Astrocyte of the hippocampus (primary cell): ENCODE measurements at regions not wholly inside any gene's neighbourhood (a gene's known extent, or its start where the extent isn't known, plus 50 kb on each side); places are given as distances from the start of the nearest gene placed in this dataset.
A peak's percentile ranks its signal among the peaks of the same experiment; 100 is the strongest.
"Not testable (repeated sequence)": the region's sequence is repeated elsewhere in the genome, so short reads cannot be mapped to it uniquely, and the experiment has no call there.

Source experiments
- DNase-seq: peaks from one replicate; pipeline ENCODE4 v3.0.0; 2011; ENCODE audit warnings: low read depth, low spot score

DNA sequence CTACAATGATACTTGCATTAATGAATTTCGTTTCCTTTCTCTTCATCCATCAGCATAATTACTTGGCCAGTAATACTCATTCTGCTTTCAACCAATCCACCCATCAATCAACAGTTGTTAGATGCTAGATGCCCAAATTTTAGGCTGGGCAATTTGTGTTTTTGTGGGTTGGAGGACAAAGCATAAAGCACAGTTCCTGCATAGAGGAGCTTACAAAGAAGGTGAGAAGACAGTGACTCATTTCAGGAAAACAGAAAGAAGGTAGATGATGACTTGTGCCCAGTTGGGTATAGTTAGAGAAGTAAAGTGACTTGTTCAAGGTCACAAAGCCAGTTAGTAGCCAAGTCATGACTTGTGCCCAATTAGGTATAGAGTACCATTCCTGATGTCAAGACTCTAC, 1186.8 kb upstream of the CELF4 start:
- DNase-seq = no peak

DNA sequence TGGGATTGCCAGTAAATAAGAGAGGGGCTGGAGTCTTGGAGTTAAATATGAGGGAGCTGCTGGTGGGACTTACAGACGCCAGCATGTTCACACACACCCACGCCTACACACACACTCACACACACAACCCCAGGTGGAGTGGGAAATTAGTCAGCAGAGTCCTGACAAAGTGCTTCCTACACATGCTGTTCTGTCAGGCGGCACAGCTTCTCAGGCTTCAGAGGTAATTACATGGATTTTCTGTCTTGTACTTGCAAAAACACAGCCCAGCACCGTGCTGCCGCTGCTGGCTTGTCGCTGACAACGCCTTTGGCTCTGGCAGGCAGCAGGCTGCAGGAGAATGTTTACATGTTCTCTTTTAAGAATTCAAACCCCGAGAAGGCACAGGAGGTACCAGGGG, 1186.3 kb upstream of the CELF4 start:
- peak; percentile 51 for DNase-seq

DNA sequence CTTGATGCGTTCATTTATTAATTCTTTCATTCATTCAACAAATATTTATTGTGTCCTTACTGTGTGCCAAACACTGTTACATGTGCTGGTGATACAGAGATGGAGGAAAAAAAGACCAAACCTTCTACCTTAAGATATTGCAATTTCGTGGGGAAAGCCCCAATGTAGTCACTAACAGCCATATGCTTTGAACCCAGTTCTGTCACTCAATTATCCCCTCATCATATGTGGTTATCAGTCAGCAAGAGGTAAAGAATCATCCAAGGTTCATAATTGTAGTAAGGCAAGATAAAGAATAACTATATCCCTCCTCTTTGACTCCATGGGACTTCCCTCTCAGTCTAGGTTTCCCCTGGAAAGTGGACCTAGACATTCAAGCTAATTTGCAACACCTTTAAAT, 1185.6 kb upstream of the CELF4 start:
- DNase-seq = no peak

DNA sequence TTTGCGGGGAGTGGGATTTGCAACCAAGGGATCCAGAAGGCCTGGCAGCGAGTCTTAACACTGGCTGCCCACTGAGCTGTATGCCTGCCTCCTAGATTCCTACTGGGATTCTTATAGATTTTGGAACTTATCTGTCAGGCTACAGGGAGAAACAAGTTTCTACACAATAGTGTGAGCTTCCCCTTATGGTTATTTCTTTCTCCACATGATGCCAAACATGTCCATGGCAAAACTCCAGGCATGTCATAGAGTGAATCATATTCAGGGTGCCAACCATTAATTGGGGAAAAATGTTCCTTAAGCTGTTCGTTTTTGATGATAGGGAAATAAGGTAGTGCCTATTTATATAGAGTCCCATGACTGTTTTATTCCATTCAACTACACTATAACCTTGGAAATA, 1185.2 kb upstream of the CELF4 start:
- no peak for DNase-seq

DNA sequence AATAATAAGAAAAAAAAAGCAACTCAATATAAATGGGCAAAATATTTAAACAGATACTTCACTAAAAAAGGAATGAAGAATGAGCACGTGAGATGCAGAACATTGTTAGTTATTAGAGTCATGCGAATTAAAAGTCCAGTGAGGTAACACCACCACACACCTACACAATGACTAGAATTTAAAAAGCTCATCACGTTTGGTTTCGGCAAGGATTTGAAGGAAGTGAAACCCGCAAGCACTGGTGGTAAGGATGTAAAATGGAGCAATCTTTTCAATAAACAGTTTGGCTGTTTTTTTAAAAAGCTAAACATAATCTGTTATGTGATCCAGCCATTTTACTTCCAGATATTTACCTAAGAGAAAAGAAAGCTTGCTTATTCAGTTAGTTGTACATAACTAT, 1181.6 kb upstream of the CELF4 start:
- no peak for DNase-seq

DNA sequence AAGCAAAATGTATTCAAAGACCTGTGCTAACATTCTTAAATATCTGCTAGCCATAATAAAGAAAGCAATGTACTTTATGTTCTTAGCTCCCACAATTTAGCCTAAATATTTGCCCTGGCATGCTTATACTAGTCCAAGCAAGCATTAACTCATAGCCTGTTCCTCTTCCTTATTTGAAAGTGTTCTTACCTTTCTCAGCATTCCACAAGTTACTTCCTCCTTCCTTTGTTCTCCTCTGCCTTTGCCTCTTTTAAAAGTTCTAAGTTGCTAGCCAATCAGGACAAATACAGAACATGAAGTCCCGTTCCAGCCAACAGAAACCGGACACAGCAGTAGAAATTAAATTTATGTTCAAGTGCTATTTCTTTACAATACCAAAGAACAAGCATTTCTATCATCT, 1154.6 kb upstream of the CELF4 start:
- not testable (repeated sequence) for DNase-seq

DNA sequence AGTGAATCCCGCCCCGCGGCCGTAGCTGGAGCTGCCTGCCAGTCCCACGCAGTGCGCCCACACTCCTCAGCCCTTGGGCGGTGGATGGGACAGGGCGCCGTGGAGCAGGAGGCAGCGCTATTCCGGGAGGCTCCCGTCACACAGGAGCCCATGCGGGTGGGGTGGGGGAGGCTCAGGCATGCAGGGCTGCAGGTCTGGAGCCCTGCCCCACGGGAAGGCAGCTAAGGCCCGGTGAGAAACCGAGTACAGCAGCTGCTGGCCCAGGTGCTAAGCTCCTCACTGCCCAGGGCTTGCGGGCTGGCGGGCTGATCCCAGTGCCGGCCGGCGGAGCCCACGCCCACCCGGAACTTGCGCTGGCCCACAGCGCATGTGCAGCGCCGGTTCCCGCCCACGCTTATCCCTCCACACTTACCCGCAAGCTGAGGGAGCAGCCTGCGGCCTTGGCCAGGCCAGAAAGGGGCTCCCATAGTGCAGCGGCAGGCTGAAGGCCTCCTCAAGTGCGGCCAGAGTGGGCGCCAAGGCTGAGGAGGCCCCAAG, 1152.8 kb upstream of the CELF4 start:
- DNase-seq = no peak

DNA sequence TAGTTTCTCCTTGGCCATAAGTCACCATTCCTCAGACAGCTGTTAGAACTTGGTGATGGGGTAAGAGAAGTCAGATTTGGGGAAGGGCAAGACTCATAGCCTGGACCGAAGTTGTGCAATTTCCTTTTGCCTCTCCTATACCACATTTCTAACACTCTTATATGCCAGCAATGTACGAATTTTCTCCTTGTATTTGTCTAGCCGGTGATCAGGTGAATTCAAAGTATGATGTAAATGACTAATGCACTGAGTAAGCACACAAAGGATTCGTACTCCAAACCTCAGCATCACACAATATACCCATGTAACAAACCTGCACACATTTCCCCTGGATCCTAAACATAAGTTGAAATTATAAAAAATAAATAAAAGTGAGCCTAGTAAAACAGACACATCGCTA, 1143.5 kb upstream of the CELF4 start:
- no peak for DNase-seq

DNA sequence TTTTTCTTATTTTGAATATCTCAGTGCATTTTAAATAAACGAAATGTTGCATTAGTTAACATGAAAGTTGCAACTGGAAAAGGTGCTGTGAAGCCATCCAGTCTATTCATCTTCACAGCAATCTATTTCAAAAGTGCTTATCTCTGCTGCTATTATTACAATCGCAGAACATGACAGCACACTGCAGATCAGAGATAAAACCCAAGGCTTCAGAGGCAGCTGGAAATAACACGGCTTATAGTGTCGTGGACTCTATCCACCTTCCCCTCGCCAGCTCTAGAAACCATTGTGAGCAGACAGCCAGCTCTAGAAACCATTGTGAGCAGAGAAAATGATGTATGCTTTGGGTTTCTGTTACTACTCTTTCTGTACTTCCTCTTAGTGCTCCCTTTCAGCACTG, 1140.8 kb upstream of the CELF4 start:
- DNase-seq = no peak

DNA sequence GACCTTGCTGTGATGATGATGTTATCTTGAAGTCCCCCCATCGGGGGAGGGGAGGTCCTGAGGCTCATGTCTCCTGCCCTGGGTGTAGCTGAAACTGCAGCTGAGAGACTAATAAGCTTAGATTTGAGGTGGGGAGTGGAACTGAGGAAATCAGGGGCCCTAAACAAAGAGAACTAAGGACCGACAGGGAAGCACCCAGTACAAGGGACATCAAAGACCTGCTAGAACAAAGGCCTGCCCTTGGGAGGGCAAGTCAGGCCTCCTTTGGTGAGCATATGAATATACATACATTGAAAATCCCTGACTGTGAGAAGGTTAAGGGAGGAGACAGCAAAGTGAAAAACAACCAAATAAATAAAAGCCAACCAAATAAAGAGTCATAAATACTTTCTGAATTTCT, 1132.5 kb upstream of the CELF4 start:
- no peak for DNase-seq

DNA sequence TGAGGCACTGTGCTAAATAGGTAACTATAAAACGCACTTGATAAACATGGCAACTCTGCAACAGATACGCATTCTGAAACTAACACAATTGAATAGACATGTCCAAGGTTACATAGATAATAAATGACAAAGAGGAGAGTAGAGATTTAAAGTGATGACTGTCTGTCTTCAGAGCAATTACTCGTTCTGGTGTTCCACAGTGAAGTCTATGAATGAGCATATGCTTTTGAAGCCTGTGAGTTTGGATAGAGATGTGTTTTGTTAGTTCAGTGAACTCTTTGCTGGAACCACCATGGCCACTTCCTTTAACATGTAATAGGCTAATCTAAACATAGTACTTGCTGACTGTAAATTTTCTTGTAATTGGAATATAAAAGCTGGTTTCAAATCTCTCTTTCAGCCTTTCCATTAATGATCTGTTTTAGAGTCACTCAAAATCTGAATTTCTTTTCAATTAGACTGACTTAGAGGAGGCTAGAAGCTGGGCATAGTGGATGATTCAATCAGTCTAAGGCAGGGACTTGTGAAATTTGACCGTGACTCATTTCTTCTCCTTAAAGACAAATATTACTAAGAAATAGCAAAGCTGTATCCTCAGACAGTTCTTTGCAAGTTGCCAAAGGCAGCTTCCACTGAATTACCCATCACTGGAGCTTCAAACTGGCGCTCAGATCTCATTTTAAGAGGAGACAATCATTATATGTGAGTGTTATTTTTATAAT, 1130.1 kb upstream of the CELF4 start:
- DNase-seq = peak; percentile 22

DNA sequence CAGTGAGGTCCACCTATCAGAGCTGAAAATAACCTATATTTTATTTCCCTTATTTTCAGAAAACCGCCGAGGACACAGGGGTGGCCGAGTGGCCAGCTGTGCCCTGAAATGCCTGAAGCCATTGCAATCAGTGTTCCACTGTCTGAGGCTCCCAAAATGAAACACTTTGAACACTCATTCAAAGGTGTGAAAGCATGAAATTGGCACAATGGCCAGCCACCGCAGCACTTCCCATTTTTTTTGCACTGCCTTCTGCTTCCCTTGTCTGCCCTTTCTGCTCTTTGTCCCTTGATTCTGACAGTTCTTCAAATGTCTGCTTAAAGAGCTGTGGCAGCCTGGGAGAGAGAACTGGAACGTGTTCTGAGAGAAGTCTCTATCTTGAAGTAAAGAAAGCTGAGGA, 1127.5 kb upstream of the CELF4 start:
- DNase-seq = no peak

DNA sequence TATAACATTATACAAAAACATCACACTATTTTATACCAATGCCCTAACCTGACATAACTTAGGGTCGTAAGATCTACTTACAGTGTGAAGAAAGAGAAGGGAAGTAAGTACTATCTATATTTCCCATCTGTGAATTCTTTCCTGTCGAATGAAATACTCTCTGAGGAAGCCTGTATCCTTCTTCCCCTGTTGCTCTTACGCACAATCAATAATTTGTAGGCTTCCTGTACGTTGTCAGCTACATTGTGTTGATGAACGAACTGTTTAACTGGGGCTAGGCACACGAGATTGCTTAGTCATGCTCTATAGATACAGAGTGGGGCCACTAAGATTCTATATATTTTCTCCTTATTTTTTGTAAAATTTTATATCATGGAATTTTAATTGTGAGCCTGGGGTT, 1125.0 kb upstream of the CELF4 start:
- no peak for DNase-seq

DNA sequence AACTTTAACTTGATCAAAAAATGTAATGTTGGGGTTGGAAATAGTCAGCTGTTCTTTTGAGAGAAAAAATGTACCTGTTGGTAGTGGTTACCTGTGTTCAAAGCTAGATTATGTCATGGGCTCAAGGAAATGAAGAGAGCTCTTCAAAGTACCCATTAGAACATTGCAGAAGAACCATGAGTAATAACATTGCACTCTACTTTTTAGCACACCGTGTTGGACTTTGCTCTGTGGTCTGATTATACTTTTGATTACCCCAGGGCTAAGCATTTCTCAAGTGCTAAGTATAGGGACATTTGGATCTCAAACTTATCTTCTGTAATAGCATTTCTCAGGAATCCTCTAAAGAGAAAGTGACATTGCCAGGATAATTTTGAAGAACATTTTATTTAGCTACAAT, 1122.8 kb upstream of the CELF4 start:
- no peak for DNase-seq

DNA sequence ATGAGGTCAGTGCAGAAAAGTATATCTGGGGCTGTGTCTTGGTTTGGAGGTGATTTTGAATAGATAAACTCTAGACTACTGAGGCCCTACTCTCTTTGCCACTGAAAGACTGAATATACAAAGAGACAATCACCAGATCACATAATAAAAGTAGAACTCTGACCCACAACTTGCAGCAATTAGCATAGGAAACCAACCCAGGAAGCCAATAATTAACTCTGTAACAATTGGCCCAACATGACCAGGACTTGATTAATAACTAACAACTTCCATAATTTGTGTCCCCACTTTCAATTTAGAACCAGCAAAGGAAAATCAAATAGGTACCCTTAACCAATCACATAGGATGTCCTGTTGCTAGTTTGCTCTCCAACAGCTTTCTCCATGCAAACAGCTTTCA, 1104.9 kb upstream of the CELF4 start:
- DNase-seq = no peak

DNA sequence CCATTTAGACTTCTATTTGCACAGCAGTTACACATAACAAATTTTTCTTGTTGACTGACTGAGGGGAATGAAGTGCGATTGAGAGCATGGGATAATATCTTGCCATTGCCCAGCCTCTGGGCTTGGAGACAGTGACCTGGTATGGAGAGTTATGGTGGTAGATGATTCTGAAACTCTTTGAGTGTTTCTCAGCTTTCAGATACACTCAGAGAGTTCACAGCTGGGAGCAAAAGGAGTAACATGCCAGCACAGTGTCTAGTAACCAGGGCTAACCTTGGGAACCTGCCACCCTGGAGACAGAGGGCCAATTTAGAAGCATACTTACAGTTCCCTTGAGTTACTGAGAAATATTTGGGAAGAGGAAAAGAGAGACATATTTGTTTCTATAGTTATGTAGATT, 1099.3 kb upstream of the CELF4 start:
- no peak for DNase-seq

DNA sequence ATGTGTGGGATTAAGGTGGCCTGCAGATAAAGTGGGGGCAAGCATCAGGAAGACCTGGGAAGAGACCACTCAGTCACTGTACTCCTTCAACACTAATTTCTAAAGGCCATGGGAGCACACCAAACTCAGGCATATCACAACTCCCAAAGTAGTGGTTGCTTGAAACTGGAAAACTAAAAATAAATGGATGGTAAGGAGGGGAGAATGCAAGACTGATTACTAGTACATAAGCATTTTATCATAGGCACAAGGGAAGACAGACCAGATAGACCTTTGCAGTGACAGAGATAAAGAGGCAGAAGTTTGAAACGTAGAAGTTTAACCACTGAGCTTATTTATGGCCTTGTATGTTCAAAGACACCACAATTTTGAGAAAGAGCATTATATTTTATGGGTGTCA, 1098.1 kb upstream of the CELF4 start:
- no peak for DNase-seq

DNA sequence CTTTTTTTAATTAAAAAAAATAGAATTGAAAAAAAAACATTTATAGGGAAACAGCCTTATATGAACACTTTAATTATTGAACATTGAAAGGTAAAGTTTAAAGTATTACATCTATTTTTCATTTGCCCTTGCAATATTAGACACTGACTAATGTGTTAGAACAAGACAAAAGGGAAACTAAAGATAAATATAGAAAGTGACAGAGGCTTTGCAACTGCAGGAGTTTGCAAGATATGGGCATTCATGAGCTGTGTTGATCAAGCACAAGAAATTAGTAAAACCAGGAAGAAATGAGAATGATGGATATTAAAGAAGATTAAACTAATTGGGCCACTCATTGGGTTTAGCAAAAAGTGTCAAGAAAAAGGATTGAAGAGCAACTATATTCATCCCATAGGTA, 1097.7 kb upstream of the CELF4 start:
- no peak for DNase-seq

DNA sequence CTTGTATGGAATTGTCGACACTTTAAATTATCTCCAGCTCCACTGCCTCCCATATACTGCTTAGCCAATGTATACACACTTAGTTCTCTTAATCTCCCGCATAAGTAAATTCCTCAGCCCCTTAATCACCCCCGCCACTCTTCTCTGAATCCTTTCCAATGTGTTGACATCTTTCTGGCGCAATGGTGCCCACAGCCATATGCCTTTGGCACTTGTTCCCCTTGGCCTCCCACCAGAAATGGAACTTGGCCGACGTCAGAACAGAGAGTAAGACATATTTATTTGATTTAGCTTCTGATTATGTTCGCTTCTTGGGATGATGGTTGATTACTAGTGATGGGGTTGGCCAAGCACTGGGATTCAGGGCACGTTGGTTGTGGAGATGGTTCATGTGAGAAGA, 1089.3 kb upstream of the CELF4 start:
- DNase-seq = peak; percentile 45

DNA sequence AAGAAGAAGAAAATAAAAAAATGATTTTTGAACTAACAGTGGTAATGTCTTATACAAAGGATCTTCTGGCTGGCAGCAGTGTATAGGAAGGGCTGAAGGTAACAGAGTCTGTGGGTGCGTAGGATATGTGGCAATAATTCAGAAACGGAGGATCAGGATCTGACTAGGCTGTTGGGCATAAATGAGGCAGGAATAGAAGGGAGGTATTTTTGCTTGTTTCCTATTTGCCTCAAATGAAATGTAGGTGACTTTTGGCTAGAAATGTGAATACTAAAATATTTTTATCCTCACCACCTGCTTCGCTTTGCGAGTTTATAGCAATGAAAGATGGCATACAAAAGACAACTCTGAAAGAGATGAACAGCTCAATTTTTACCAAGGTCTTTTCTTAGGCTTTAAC, 1086.1 kb upstream of the CELF4 start:
- no peak for DNase-seq

DNA sequence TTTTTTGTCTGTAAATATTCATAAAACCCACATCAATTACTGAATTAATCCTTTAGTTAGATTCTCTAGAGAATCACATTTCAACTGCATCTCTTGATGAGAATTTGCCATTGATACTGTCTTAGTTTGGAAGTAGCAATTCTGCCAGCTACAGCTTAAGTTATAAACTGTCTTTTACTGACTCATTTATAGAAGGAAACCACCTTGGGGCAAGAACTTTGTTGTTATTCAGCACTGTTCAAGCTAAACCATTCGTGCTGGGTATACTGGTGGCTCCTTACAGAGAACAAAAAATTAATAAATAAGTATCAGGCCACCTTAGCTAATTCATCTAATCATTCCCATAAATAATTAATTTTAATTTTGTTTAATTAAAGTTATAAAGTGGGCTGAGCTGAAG, 1082.6 kb upstream of the CELF4 start:
- DNase-seq = no peak

DNA sequence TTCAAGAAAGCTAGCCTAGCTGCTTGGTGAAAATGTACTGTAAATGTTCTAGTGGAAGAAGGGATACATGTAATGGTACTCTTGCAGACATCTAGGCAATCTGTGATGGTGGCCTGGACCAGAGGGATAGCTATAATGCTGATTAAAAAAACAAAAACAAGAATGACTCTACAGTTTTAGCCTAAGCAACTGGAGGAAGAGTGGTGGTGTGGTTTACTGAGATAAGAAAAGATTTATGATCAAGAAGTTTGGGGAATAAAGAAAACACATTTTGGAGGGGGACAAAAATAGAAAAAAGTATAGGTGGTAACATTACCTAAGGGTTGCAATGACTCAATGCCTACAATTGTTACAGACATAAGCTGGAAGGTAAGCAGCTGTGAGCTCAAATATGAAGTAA, 1080.7 kb upstream of the CELF4 start:
- DNase-seq = no peak

DNA sequence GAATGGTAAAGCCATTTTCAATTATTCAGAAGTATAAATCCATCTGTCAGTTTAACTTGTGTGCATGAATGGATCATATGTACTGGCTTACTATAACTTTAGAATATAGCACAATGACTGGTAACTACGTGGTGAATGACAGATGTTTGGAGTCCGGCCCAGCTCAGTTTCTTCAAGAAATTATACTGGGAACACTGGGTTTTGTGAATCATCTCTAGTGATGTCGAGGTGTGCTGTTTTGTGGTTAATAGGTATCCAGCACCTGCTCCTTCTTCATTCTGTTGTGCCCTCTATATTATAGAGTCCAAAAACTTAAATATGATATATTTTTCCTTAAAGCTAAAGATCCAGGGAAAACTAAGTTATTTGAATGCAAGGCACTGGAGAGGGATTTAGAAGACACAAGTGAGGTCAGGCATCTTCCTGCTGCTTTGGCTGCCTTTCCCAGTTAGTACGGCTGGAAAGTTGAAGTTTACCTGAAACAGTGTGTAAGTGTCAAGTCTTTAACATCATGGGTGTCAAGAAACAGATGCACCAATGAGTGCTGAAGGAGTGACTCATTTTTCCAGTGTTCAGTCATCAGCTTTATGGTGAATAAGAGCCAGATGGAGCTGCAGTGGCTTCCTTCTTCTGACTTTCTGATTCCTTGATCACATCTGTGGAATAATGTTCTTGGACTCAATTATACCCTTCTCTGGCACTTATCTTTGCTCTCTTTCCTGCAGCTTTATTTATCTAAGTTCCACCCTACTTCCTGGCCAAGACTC, 1079.5 kb upstream of the CELF4 start:
- DNase-seq = no peak
